GM18519 (cell line): ENCODE measurements at regions not wholly inside any gene's neighbourhood (a gene's known extent, or its start where the extent isn't known, plus 50 kb on each side); places are given as distances from the start of the nearest gene placed in this dataset.
"Not testable (repeated sequence)": the region's sequence is repeated elsewhere in the genome, so short reads cannot be mapped to it uniquely, and the experiment has no call there.

Source experiments
- ATAC-seq: cut with Tn5 transposase; IDR thresholded peaks from one replicate; pipeline ENCODE4 v1.9.1; 2021; ENCODE audit warnings: mild to moderate bottlenecking, moderate library complexity; ENCODE audit not compliant: unreplicated experiment, low FRiP score

- ATAC-seq, result no peak
Measured at GRCh38 chr2:128591022-128591860, 272.6 kb upstream of the HS6ST1 start.

- ATAC-seq, result no peak
Measured at GRCh38 chr2:128591861-128592822, 273.5 kb upstream of the HS6ST1 start.

GRCh38 chr2:128593518-128593878 lies 274.8 kb upstream of the HS6ST1 start:
- ATAC-seq, result no peak

GRCh38 chr2:128593879-128594650 lies 275.4 kb upstream of the HS6ST1 start:
- ATAC-seq, result no peak

- ATAC-seq, result no peak
Measured at GRCh38 chr2:128594651-128594910, 275.9 kb upstream of the HS6ST1 start.

- no peak for ATAC-seq
Measured at GRCh38 chr2:128594953-128595677, 276.4 kb upstream of the HS6ST1 start.

- ATAC-seq, result no peak
Measured at GRCh38 chr2:128595763-128596395, 277.2 kb upstream of the HS6ST1 start.

- no peak for ATAC-seq
Measured at GRCh38 chr2:128596396-128597120, 277.9 kb upstream of the HS6ST1 start.

- no peak for ATAC-seq
Measured at GRCh38 chr2:128597121-128597762, 278.6 kb upstream of the HS6ST1 start.

GRCh38 chr2:128598260-128598659 lies 279.6 kb upstream of the HS6ST1 start:
- ATAC-seq, result not testable (repeated sequence)

GRCh38 chr2:128598862-128599441 lies 280.3 kb upstream of the HS6ST1 start:
- ATAC-seq, result no peak

GRCh38 chr2:128599700-128600099 lies 281.0 kb upstream of the HS6ST1 start:
- ATAC-seq, result no peak

- ATAC-seq, result no peak
Measured at GRCh38 chr2:128600581-128601297, 282.1 kb upstream of the HS6ST1 start.

- ATAC-seq, result no peak
Measured at GRCh38 chr2:128601298-128602037, 282.8 kb upstream of the HS6ST1 start.

GRCh38 chr2:128602038-128602698 lies 283.5 kb upstream of the HS6ST1 start:
- ATAC-seq, result no peak

- no peak for ATAC-seq
Measured at GRCh38 chr2:128602699-128603101, 284.0 kb upstream of the HS6ST1 start.
